ENCODE measurements at regions not wholly inside any gene's neighbourhood (a gene's known extent, or its start where the extent isn't known, plus 50 kb on each side); places are given as distances from the start of the nearest gene placed in this dataset.

GRCh38 chr17:34178092-34178491, 77.0 kb upstream of the CCL2 start:
- no peak for DNase-seq (ENCODE audit: low spot score)

- DNase-seq (ENCODE audit: low spot score), result no peak
These were observed 72.9 kb upstream of the CCL2 start for GRCh38 chr17:34182036-34182803.

DNA sequence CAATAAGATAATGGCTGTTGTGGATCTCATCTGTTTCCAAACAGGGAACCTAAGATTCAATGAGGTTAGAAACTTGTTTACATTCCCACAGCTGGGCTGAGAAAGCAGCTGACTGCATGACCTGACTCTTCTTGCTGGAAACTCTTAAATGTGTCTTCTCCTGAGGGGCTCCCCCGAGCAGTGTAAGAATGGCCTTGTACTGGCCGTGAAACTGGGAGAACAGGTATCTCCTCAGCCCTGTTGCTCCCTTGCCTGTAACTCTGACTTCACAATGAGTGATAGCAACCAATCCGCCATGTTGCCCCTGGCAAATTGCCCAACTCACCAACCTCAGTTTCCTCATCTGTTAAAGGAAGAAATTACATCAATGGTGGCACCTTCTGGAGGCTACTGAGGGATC, 59.1 kb upstream of the CCL2 start:
- DNase-seq (ENCODE audit: low spot score), result no peak

- DNase-seq (ENCODE audit: low spot score), result no peak
These were observed 56.6 kb upstream of the CCL2 start for GRCh38 chr17:34198519-34198918.

GRCh38 chr17:34199454-34199853, 55.6 kb upstream of the CCL2 start:
- no peak for DNase-seq (ENCODE audit: low spot score)

GRCh38 chr17:34199932-34200534, 55.1 kb upstream of the CCL2 start:
- DNase-seq (ENCODE audit: low spot score), result peak; percentile 51

DNA sequence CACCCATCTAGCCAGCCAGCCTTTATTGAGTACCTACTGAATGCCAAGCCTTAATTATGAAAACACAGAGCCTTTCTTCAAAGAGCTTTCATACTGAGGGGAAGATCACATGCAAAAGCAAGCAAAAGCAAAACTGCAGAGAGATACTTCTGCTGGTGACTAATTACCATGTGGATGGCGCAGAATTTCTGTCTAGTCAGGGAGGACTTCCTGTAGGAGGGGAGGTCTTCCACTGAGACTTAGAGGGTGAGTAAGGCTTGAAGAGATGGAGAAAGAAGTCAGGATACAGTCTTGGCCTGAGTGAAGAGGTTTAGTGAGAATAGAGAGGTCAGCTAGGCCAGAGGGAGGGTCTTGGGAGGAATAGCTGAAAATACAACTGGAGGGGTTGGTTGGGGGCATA, 53.9 kb upstream of the CCL2 start:
- DNase-seq (ENCODE audit: low spot score), result no peak

DNA sequence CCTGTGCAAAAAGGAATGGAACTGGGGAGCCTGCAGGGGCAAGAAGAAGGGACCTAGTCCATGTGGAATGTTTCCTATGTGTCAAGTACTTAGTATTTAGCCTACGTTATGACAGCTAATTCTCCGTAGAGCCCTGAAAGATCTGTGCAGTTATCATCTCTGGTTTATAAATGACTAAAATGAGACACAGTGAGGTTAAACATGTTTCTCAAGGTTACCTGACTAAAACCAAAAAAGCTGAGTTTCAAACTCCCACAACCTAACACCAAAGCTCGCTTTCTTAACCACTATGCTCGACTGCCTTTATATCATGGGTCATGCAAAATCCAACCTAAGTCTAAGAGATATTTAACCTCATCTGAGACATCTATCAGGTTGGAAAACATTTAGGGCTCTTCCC, 53.3 kb upstream of the CCL2 start:
- DNase-seq (ENCODE audit: low spot score), result no peak

- DNase-seq (ENCODE audit: low spot score), result no peak
These were observed 52.0 kb upstream of the CCL2 start for GRCh38 chr17:34203018-34203638.

- no peak for DNase-seq (ENCODE audit: low spot score)
These were observed 50.7 kb upstream of the CCL2 start for GRCh38 chr17:34204402-34204801.

All from putamen (tissue), 1 donor.